HG02678 (cell line): ENCODE measurements at regions not wholly inside any gene's neighbourhood (a gene's known extent, or its start where the extent isn't known, plus 50 kb on each side); places are given as distances from the start of the nearest gene placed in this dataset.

Experiments
- ATAC-seq: cut with Tn5 transposase; IDR thresholded peaks from one replicate; pipeline ENCODE4 v1.9.1; 2021; ENCODE audit warnings: mild to moderate bottlenecking, moderate library complexity; ENCODE audit not compliant: unreplicated experiment

GRCh38 chr22:47391169-47392053 is 629.0 kb downstream of the TBC1D22A start:
- ATAC-seq = no peak

GRCh38 chr22:47390026-47390970 is 627.8 kb downstream of the TBC1D22A start:
- ATAC-seq = no peak

GRCh38 chr22:47389201-47389600 is 626.8 kb downstream of the TBC1D22A start:
- ATAC-seq = no peak

- ATAC-seq = no peak
Measured at GRCh38 chr22:47388778-47389177, 626.3 kb downstream of the TBC1D22A start.

- ATAC-seq = no peak
Measured at GRCh38 chr22:47388331-47388730, 625.9 kb downstream of the TBC1D22A start.

GRCh38 chr22:47386812-47387510 is 624.5 kb downstream of the TBC1D22A start:
- no peak for ATAC-seq

- ATAC-seq = no peak
Measured at GRCh38 chr22:47384977-47385376, 622.5 kb downstream of the TBC1D22A start.

- ATAC-seq = no peak
Measured at GRCh38 chr22:47382164-47382890, 619.9 kb downstream of the TBC1D22A start.

- ATAC-seq = no peak
Measured at GRCh38 chr22:47381240-47381639, 618.8 kb downstream of the TBC1D22A start.

GRCh38 chr22:47380692-47381091 is 618.2 kb downstream of the TBC1D22A start:
- no peak for ATAC-seq

- no peak for ATAC-seq
Measured at GRCh38 chr22:47379037-47379436, 616.6 kb downstream of the TBC1D22A start.

GRCh38 chr22:47377926-47378560 is 615.6 kb downstream of the TBC1D22A start:
- no peak for ATAC-seq

- no peak for ATAC-seq
Measured at GRCh38 chr22:47376901-47377505, 614.6 kb downstream of the TBC1D22A start.

- ATAC-seq = no peak
Measured at GRCh38 chr22:47376322-47376700, 613.9 kb downstream of the TBC1D22A start.

GRCh38 chr22:47375621-47376321 is 613.3 kb downstream of the TBC1D22A start:
- no peak for ATAC-seq

- no peak for ATAC-seq
Measured at GRCh38 chr22:47374901-47375575, 612.6 kb downstream of the TBC1D22A start.

GRCh38 chr22:47374273-47374771 is 611.9 kb downstream of the TBC1D22A start:
- ATAC-seq = no peak

GRCh38 chr22:47373648-47374272 is 611.3 kb downstream of the TBC1D22A start:
- ATAC-seq = no peak
